ENCODE measurements at regions not wholly inside any gene's neighbourhood (a gene's known extent, or its start where the extent isn't known, plus 50 kb on each side); places are given as distances from the start of the nearest gene placed in this dataset.

- TF ChIP-seq POLR2A (IDR thresholded peaks at IDR 0.05) (no peak), CTCF (IDR thresholded peaks at IDR 0.05) (no peak)
Observed at GRCh38 chr9:81069923-81070322, 619.4 kb downstream of the TLE1 start.
